GM23338 (cell line): ENCODE measurements at regions not wholly inside any gene's neighbourhood (a gene's known extent, or its start where the extent isn't known, plus 50 kb on each side); places are given as distances from the start of the nearest gene placed in this dataset.

ENCODE experiments used
- ATAC-seq: fragments of 200-7000 bp; cut with Tn5 transposase; 3 replicates; pipeline ENCODE4 v1.9.1; 2020
- DNase-seq: peaks from one replicate; pipeline ENCODE4 v3.0.0-alpha.2; 2015; ENCODE audit warnings: low spot score
- H2AFZ ChIP-seq: fragments of 200-600 bp; sonication (generic); 2 replicates; pipeline ENCODE4 v1.8.0; 2016; ENCODE audit warnings: antibody characterized with exemption, mild to moderate bottlenecking, moderate library complexity
- H3F3A ChIP-seq: fragments of 200-600 bp; sonication (generic); replicated peaks from 2 replicates; pipeline ENCODE4 v1.8.0; 2017; ENCODE audit warnings: antibody characterized with exemption, mixed run types, low read depth
- H3K27ac ChIP-seq: fragments of 200-600 bp; sonication (generic); 2 replicates; pipeline ENCODE4 v1.6.1; 2016; ENCODE audit warnings: low read depth
- H3K27me3 ChIP-seq: fragments of 200-600 bp; sonication (generic); 2 replicates; pipeline ENCODE4 v1.8.0; 2016; ENCODE audit warnings: mild to moderate bottlenecking, mixed run types, moderate library complexity; ENCODE audit not compliant: insufficient read depth
- H3K36me3 ChIP-seq: fragments of 200-600 bp; sonication (generic); 2 replicates; pipeline ENCODE4 v1.8.0; 2016; ENCODE audit warnings: mild to moderate bottlenecking; ENCODE audit not compliant: insufficient read depth
- H3K4me1 ChIP-seq: fragments of 200-600 bp; sonication (generic); 2 replicates; pipeline ENCODE4 v1.8.0; 2016; ENCODE audit warnings: mild to moderate bottlenecking, moderate library complexity; ENCODE audit not compliant: insufficient read depth
- H3K4me2 ChIP-seq: fragments of 200-600 bp; sonication (generic); 2 replicates; pipeline ENCODE4 v1.7.1; 2017; ENCODE audit warnings: mixed run types
- H3K4me3 ChIP-seq: fragments of 200-600 bp; sonication (generic); 2 replicates; pipeline ENCODE4 v1.6.1; 2016; ENCODE audit warnings: mixed run types
- H3K79me2 ChIP-seq: fragments of 200-600 bp; sonication (generic); replicated peaks from 2 replicates; pipeline ENCODE4 v1.8.0; 2017; ENCODE audit warnings: mild to moderate bottlenecking; ENCODE audit not compliant: insufficient read depth
- H3K9me2 ChIP-seq: fragments of 200-600 bp; sonication (generic); 2 replicates; pipeline ENCODE4 v1.8.0; 2017; ENCODE audit not compliant: insufficient read depth
- H4K20me1 ChIP-seq: fragments of 200-600 bp; sonication (generic); replicated peaks from 2 replicates; pipeline ENCODE4 v1.8.0; 2017; ENCODE audit warnings: mild to moderate bottlenecking; ENCODE audit not compliant: insufficient read depth
- H3K27ac Mint-ChIP-seq: 2 replicates; pipeline ENCODE4 v1.8.0; 2020; ENCODE audit warnings: inconsistent platforms, mild to moderate bottlenecking, moderate library complexity, mixed read lengths
- H3K27me3 Mint-ChIP-seq: 3 replicates; pipeline ENCODE4 v1.8.0; 2022; ENCODE audit warnings: low read depth, mild to moderate bottlenecking, moderate library complexity, mixed read lengths, inconsistent platforms; ENCODE audit not compliant: insufficient read depth, poor library complexity
- H3K36me3 Mint-ChIP-seq: 3 replicates; pipeline ENCODE4 v1.8.0; 2021; ENCODE audit warnings: low read depth, mild to moderate bottlenecking, inconsistent platforms, moderate library complexity, mixed read lengths
- H3K4me1 Mint-ChIP-seq: 3 replicates; pipeline ENCODE4 v1.8.0; 2020; ENCODE audit warnings: mild to moderate bottlenecking, inconsistent platforms, mixed read lengths
- H3K4me3 Mint-ChIP-seq: 3 replicates; pipeline ENCODE4 v1.8.0; 2021; ENCODE audit warnings: moderate library complexity, mild to moderate bottlenecking, inconsistent platforms, mixed read lengths
- H3K9me3 Mint-ChIP-seq: 3 replicates; pipeline ENCODE4 v1.8.0; 2020; ENCODE audit warnings: moderate library complexity, mild to moderate bottlenecking, inconsistent platforms, mixed read lengths
- EZH2phosphoT487 ChIP-seq: fragments of 200-600 bp; sonication (generic); IDR thresholded peaks from one replicate; pipeline ENCODE4 v1.8.1; 2018; ENCODE audit warnings: antibody characterized with exemption; ENCODE audit not compliant: unreplicated experiment
- JUNB ChIP-seq: IDR thresholded peaks from one replicate; pipeline ENCODE4 v1.6.1; 2016; ENCODE audit warnings: antibody characterized with exemption; ENCODE audit not compliant: unreplicated experiment
- POLR2AphosphoS5 ChIP-seq: IDR thresholded peaks from 2 replicates; pipeline ENCODE4 v1.6.1; 2016; ENCODE audit warnings: antibody characterized with exemption, low read depth
- REST ChIP-seq: IDR thresholded peaks from one replicate; pipeline ENCODE4 v1.6.1; 2018; ENCODE audit warnings: antibody characterized with exemption; ENCODE audit not compliant: unreplicated experiment
- ZNF462 ChIP-seq: fragments of 250-450 bp; sonication (Bioruptor Pico); IDR thresholded peaks from 2 replicates; pipeline ENCODE4 v1.5.0; 2020; ENCODE audit warnings: mild to moderate bottlenecking, moderate library complexity
- TF ChIP-seq, protein P1 (sequence below), 2 experiments: fragments of 200-600 bp in 1 of 2; sonication (generic) in 1 of 2; conservative IDR thresholded peaks; 2 replicates each; pipeline versions ENCODE4 v1.5.1 to v1.6.1; 2016 to 2017; ENCODE audit warnings: antibody characterized with exemption in 2 of 2, low read depth in 2 of 2, mild to moderate bottlenecking in 2 of 2, moderate library complexity in 1 of 2
- TF ChIP-seq, protein P2 (sequence below): IDR thresholded peaks from 2 replicates; pipeline ENCODE4 v1.6.1; 2016; ENCODE audit warnings: antibody characterized with exemption

DNA sequence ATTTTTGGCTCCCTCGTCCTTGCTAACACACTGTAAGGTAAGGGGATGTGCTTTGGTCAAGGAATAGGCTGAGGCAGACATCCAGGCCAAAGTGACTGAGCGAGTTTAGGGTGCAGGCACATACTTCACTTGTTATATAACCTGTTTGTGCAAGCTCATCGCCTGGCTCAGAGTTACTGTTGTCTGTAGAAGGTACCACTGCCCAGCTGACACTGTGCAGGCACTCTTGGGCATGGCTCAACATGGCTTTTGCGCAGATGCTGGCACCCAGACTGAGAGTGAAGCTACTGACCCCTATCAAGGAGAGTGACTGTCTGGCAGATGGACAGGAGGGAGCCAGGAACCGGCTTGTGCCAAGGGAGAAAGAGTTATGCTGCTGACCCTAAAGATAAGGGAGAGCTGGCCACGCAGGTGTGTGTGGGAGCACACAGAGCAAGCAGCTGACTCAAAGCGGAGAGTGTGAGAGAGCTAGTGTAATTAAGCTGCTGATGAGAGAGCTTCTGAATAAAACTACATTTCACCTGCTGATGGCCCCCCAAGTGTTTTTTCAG is 307.3 kb upstream of the USP24 start:
- DNase-seq (no peak), ATAC-seq (no peak)
- no peaks in the 10 kb centered on the region for H3K36me3 Mint-ChIP-seq
- Histone ChIP-seq H3K36me3 (no peaks in the 10 kb centered on the region), H3K9me2 (0 out of 2 replicates have a peak, but pooled peaks cover 11% of the 10 kb centered on the region), H3K4me3 (no peak overlapping the region), H3K27me3 (no peaks in the 10 kb centered on the region), H2AFZ (no peak overlapping the region), H3F3A (no peaks in the 10 kb centered on the region), H3K4me1 (no peaks in the 10 kb centered on the region), H3K79me2 (no peaks in the 10 kb centered on the region), H4K20me1 (no peaks in the 10 kb centered on the region), H3K4me2 (no peak overlapping the region), H3K27ac (no peak overlapping the region)
- H3K27me3 Mint-ChIP-seq = no peaks in the 10 kb centered on the region
- H3K9me3 Mint-ChIP-seq = no peaks in the 10 kb centered on the region
- H3K27ac Mint-ChIP-seq = no peak overlapping the region
- no peak overlapping the region for H3K4me3 Mint-ChIP-seq
- TF ChIP-seq JUNB (no peak), POLR2AphosphoS5 (no peak), ZNF462 (no peak)
- TF ChIP-seq, protein P1, sequence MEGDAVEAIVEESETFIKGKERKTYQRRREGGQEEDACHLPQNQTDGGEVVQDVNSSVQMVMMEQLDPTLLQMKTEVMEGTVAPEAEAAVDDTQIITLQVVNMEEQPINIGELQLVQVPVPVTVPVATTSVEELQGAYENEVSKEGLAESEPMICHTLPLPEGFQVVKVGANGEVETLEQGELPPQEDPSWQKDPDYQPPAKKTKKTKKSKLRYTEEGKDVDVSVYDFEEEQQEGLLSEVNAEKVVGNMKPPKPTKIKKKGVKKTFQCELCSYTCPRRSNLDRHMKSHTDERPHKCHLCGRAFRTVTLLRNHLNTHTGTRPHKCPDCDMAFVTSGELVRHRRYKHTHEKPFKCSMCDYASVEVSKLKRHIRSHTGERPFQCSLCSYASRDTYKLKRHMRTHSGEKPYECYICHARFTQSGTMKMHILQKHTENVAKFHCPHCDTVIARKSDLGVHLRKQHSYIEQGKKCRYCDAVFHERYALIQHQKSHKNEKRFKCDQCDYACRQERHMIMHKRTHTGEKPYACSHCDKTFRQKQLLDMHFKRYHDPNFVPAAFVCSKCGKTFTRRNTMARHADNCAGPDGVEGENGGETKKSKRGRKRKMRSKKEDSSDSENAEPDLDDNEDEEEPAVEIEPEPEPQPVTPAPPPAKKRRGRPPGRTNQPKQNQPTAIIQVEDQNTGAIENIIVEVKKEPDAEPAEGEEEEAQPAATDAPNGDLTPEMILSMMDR (conservative IDR thresholded peaks at IDR 0.05; ENCODE audit: low read depth in 2 of 2) = no peak
- H3K4me1 Mint-ChIP-seq = no peaks in the 10 kb centered on the region

DNA sequence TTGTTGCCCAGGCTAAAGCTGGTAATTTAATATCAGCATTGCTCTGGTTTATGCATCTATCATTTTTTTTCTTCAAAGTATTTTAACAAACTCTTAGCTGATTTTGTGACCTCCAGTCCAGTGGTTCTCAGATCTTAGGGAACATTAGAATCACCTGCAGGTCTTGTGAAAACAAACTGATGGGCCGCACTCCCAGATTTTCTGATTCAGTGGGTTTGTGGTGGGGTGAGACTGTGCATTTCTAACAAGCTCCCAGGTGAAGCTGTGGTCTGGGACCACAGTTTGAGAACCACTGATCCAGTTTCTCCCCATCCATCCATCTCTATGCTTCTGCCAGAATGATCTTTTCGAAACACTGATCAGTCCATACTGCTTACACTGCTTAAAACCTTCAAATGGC is 305.7 kb upstream of the USP24 start:
- Histone ChIP-seq H3K27me3 (no peaks in the 10 kb centered on the region), H3K79me2 (no peaks in the 10 kb centered on the region), H3K4me3 (no peak overlapping the region), H3K36me3 (no peaks in the 10 kb centered on the region), H3K4me2 (no peak overlapping the region), H3K4me1 (no peaks in the 10 kb centered on the region), H3K9me2 (0 out of 2 replicates have a peak, but pooled peaks cover 11% of the 10 kb centered on the region), H4K20me1 (no peaks in the 10 kb centered on the region), H3K27ac (no peak overlapping the region), H3F3A (no peaks in the 10 kb centered on the region), H2AFZ (no peak overlapping the region)
- Mint-ChIP-seq H3K36me3 (no peaks in the 10 kb centered on the region), H3K4me3 (no peak overlapping the region), H3K4me1 (no peaks in the 10 kb centered on the region), H3K27me3 (peaks cover 2% of the 10 kb centered on the region), H3K9me3 (no peaks in the 10 kb centered on the region), H3K27ac (no peak overlapping the region)
- no peak for ATAC-seq
- DNase-seq = no peak
- no peak for TF ChIP-seq REST
- TF ChIP-seq, protein P2, sequence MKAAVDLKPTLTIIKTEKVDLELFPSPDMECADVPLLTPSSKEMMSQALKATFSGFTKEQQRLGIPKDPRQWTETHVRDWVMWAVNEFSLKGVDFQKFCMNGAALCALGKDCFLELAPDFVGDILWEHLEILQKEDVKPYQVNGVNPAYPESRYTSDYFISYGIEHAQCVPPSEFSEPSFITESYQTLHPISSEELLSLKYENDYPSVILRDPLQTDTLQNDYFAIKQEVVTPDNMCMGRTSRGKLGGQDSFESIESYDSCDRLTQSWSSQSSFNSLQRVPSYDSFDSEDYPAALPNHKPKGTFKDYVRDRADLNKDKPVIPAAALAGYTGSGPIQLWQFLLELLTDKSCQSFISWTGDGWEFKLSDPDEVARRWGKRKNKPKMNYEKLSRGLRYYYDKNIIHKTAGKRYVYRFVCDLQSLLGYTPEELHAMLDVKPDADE = no peak
- no peak for TF ChIP-seq EZH2phosphoT487
- TF ChIP-seq POLR2AphosphoS5 = no peak
